H9 (cell line): ENCODE measurements at regions not wholly inside any gene's neighbourhood (a gene's known extent, or its start where the extent isn't known, plus 50 kb on each side); places are given as distances from the start of the nearest gene placed in this dataset.

ENCODE experiments used
- DNase-seq: peaks from one replicate; pipeline ENCODE4 v3.0.0-alpha.2; 2017
- H2AFZ ChIP-seq: one replicate; pipeline ENCODE4 v1.6.1; 2013; ENCODE audit warnings: mild to moderate bottlenecking, low read length, control low read depth, moderate library complexity
- H2AK5ac ChIP-seq: 2 replicates; pipeline ENCODE4 v1.6.1; 2013; ENCODE audit warnings: low read length, control low read depth, mixed read lengths; ENCODE audit not compliant: insufficient read length
- H2BK120ac ChIP-seq: one replicate; pipeline ENCODE4 v1.6.1; 2013; ENCODE audit warnings: low read depth, mild to moderate bottlenecking, low read length, control low read depth, inconsistent platforms; ENCODE audit not compliant: poor library complexity, severe bottlenecking
- H2BK12ac ChIP-seq: 2 replicates; pipeline ENCODE4 v1.6.1; 2013; ENCODE audit warnings: low read length, control low read depth, mixed read lengths, low read depth; ENCODE audit not compliant: insufficient read length
- H2BK15ac ChIP-seq: 2 replicates; pipeline ENCODE4 v1.6.1; 2013; ENCODE audit warnings: low read depth, low read length, control low read depth
- H2BK20ac ChIP-seq: one replicate; pipeline ENCODE4 v1.6.1; 2013; ENCODE audit warnings: low read depth, mild to moderate bottlenecking, low read length, control low read depth, inconsistent platforms; ENCODE audit not compliant: poor library complexity, severe bottlenecking
- H2BK5ac ChIP-seq: 2 replicates; pipeline ENCODE4 v1.6.1; 2013; ENCODE audit warnings: low read length, control low read depth, mixed read lengths; ENCODE audit not compliant: insufficient read length
- H3K14ac ChIP-seq: 2 replicates; pipeline ENCODE4 v1.6.1; 2013; ENCODE audit warnings: low read length, control low read depth; ENCODE audit not compliant: insufficient read depth
- H3K18ac ChIP-seq: 2 replicates; pipeline ENCODE4 v1.6.1; 2013; ENCODE audit warnings: low read depth, mild to moderate bottlenecking, mixed read lengths, low read length, control low read depth; ENCODE audit not compliant: insufficient read length
- H3K23ac ChIP-seq: 2 replicates; pipeline ENCODE4 v1.6.1; 2013; ENCODE audit warnings: low read length, control low read depth, mixed read lengths, low read depth; ENCODE audit not compliant: insufficient read length
- H3K23me2 ChIP-seq: 2 replicates; pipeline ENCODE4 v1.6.1; 2013; ENCODE audit warnings: low read depth, mild to moderate bottlenecking, mixed read lengths, low read length, control low read depth; ENCODE audit not compliant: insufficient read length, poor library complexity, severe bottlenecking
- H3K27ac ChIP-seq: 2 replicates; pipeline ENCODE4 v1.5.1; 2013; ENCODE audit warnings: low read length, control low read depth, mixed read lengths, low read depth; ENCODE audit not compliant: insufficient read length
- H3K27me3 ChIP-seq: 2 replicates; pipeline ENCODE4 v1.6.1; 2013; ENCODE audit warnings: low read length, control low read depth, inconsistent platforms; ENCODE audit not compliant: insufficient read depth
- H3K4ac ChIP-seq: 2 replicates; pipeline ENCODE4 v1.6.1; 2013; ENCODE audit warnings: low read depth, mild to moderate bottlenecking, control low read depth, inconsistent platforms, low read length, moderate library complexity
- H3K4me1 ChIP-seq: 2 replicates; pipeline ENCODE4 v1.6.1; 2013; ENCODE audit warnings: low read length, control low read depth, inconsistent platforms; ENCODE audit not compliant: insufficient read depth
- H3K4me2 ChIP-seq: 2 replicates; pipeline ENCODE4 v1.6.1; 2013; ENCODE audit warnings: low read length, control low read depth, mixed read lengths; ENCODE audit not compliant: insufficient read length, insufficient read depth
- H3K56ac ChIP-seq: 2 replicates; pipeline ENCODE4 v1.6.1; 2013; ENCODE audit warnings: low read depth, mild to moderate bottlenecking, mixed read lengths, low read length, control low read depth; ENCODE audit not compliant: insufficient read length
- H3K79me1 ChIP-seq: 2 replicates; pipeline ENCODE4 v1.6.1; 2013; ENCODE audit warnings: low read depth, mild to moderate bottlenecking, moderate library complexity, low read length, control low read depth, inconsistent platforms; ENCODE audit not compliant: insufficient read depth, poor library complexity, severe bottlenecking
- H3K79me2 ChIP-seq: 2 replicates; pipeline ENCODE4 v1.6.1; 2013; ENCODE audit warnings: low read length, control low read depth, inconsistent platforms; ENCODE audit not compliant: insufficient read depth
- H3K9ac ChIP-seq: 2 replicates; pipeline ENCODE4 v1.6.1; 2013; ENCODE audit warnings: low read length, control low read depth, mixed read lengths; ENCODE audit not compliant: insufficient read length; ENCODE audit errors: extremely low read depth
- H3K9me3 ChIP-seq: one replicate; pipeline ENCODE4 v1.6.1; 2013; ENCODE audit warnings: low read depth, low read length, inconsistent platforms; ENCODE audit not compliant: control insufficient read depth
- H3T11ph ChIP-seq: one replicate; pipeline ENCODE4 v1.6.1; 2013; ENCODE audit warnings: mild to moderate bottlenecking, low read length, control low read depth, inconsistent platforms
- H4K20me1 ChIP-seq: one replicate; pipeline ENCODE4 v1.6.1; 2013; ENCODE audit not compliant: control insufficient read depth, insufficient read length, insufficient read depth
- H4K5ac ChIP-seq: 2 replicates; pipeline ENCODE4 v1.6.1; 2013; ENCODE audit warnings: low read depth, mild to moderate bottlenecking, mixed read lengths, low read length, control low read depth; ENCODE audit not compliant: insufficient read length
- H4K8ac ChIP-seq: replicated peaks from 2 replicates; pipeline ENCODE4 v1.6.1; 2013; ENCODE audit warnings: low read length, control low read depth, mixed read lengths, low read depth; ENCODE audit not compliant: insufficient read length
- H4K91ac ChIP-seq: 2 replicates; pipeline ENCODE4 v1.6.1; 2013; ENCODE audit warnings: low read depth, mild to moderate bottlenecking, moderate library complexity, mixed read lengths, low read length, control low read depth; ENCODE audit not compliant: insufficient read length
- H3K27ac Mint-ChIP-seq, 3 experiments: 2 replicates in 2 of 3; 3 replicates in 1 of 3; pipeline ENCODE4 v1.8.0; 2020 to 2021; ENCODE audit warnings: mixed read lengths in 3 of 3, mild to moderate bottlenecking in 1 of 3, moderate library complexity in 1 of 3
- H3K27me3 Mint-ChIP-seq: 2 replicates; pipeline ENCODE4 v1.8.0; 2021; ENCODE audit warnings: low read depth, mild to moderate bottlenecking, moderate library complexity, mixed read lengths
- H3K36me3 Mint-ChIP-seq, 3 experiments: 2 replicates in 2 of 3; 3 replicates in 1 of 3; pipeline ENCODE4 v1.8.0; 2020 to 2021; ENCODE audit warnings: low read depth in 3 of 3, mixed read lengths in 3 of 3; ENCODE audit not compliant: insufficient read depth in 1 of 3
- H3K4me1 Mint-ChIP-seq, 2 experiments: 2 replicates each; pipeline ENCODE4 v1.8.0; 2020; ENCODE audit warnings: mixed read lengths in 2 of 2
- H3K4me3 Mint-ChIP-seq, 2 experiments: 2 replicates in 1 of 2; 3 replicates in 1 of 2; pipeline ENCODE4 v1.8.0; 2020 to 2021; ENCODE audit warnings: mild to moderate bottlenecking in 2 of 2, mixed read lengths in 2 of 2, moderate library complexity in 1 of 2
- H3K9me3 Mint-ChIP-seq, 2 experiments: 2 replicates in 1 of 2; 3 replicates in 1 of 2; pipeline ENCODE4 v1.8.0; 2020; ENCODE audit warnings: mild to moderate bottlenecking in 2 of 2, mixed read lengths in 2 of 2, moderate library complexity in 1 of 2
- CTCF ChIP-seq: fragments of 200-600 bp; sonication (generic); conservative IDR thresholded peaks from 3 replicates; pipeline ENCODE4 v1.8.0; 2021; ENCODE audit warnings: antibody characterized with exemption, mild to moderate bottlenecking
- WGBS: extraction: QIAGEN DNeasy Blood & Tissue Kit; methylation state at CpG from one replicate; pipeline ENCODE4 v1.1.7; 2013; ENCODE audit warnings: missing lambda C conversion rate, low lambda C conversion rate, mixed read lengths; ENCODE audit not compliant: insufficient read length; ENCODE audit errors: extremely low coverage; 5-methylcytosine and 5-hydroxymethylcytosine counted together

- Mint-ChIP-seq H3K4me1 (peaks cover 18 to 31% of the 10 kb centered on the region in 2 experiments), H3K36me3 (peaks cover 0 to 13% (median 0%) of the 10 kb centered on the region in 3 experiments; a peak in 4 of 7 replicates), H3K27me3 (no peaks in the 10 kb centered on the region), H3K9me3 (peaks cover 5 to 11% of the 10 kb centered on the region in 2 experiments; a peak in 4 of 5 replicates), H3K4me3 (no peak overlapping the region), H3K27ac (no peak overlapping the region)
- WGBS = no CpG with 5 or more reads among the region's 1 CpG
- Histone ChIP-seq H2BK5ac (no peak overlapping the region), H3K9me3 (no peaks in the 10 kb centered on the region), H4K5ac (no peak overlapping the region), H3K79me1 (no peaks in the 10 kb centered on the region), H4K8ac (no peak overlapping the region), H2BK15ac (no peak overlapping the region), H3K23ac (no peak overlapping the region), H4K20me1 (no peaks in the 10 kb centered on the region), H3K9ac (no peak overlapping the region), H4K91ac (no peak overlapping the region), H2BK20ac (no peak overlapping the region), H3K27ac (no peak overlapping the region), H3K4me1 (peaks cover 5% of the 10 kb centered on the region; the same call in 1 of the 2 replicates), H3K4me2 (no peak overlapping the region), H3T11ph (no peak overlapping the region), H2BK120ac (no peak overlapping the region), H3K56ac (no peak overlapping the region), H2BK12ac (no peak overlapping the region), H2AFZ (no peak overlapping the region), H3K4ac (no peak overlapping the region), H3K18ac (no peak overlapping the region), H3K23me2 (no peaks in the 10 kb centered on the region), H3K14ac (no peak overlapping the region), H3K79me2 (no peaks in the 10 kb centered on the region), H2AK5ac (no peak overlapping the region), H3K27me3 (no peaks in the 10 kb centered on the region)
- TF ChIP-seq CTCF = no peak
- DNase-seq = no peak
Observed at GRCh38 chr2:137771064-137771463, 193.2 kb upstream of the HNMT start.
